T-helper 17 cell (primary cell): ENCODE measurements at regions not wholly inside any gene's neighbourhood (a gene's known extent, or its start where the extent isn't known, plus 50 kb on each side); places are given as distances from the start of the nearest gene placed in this dataset.

Experiments used
- ATAC-seq: fragments of 150-1000 bp; cut with Tn5 transposase; 2 replicates; pipeline ENCODE4 v1.10.0; 2021; ENCODE audit warnings: mild to moderate bottlenecking, moderate library complexity
- DNase-seq, 3 donors: peaks; one replicate each; pipeline versions ENCODE4 v3.0.0 to v3.0.0-alpha.2; 2020 to 2021
- H3K9me3 ChIP-seq: one replicate; pipeline ENCODE4 v1.7.0; 2013; ENCODE audit warnings: low read length, mild to moderate bottlenecking; ENCODE audit not compliant: control insufficient read depth, poor library complexity, severe bottlenecking
- H3K27ac Mint-ChIP-seq: one replicate; pipeline ENCODE4 v1.8.0; 2022; ENCODE audit warnings: mild to moderate bottlenecking, moderate library complexity, mixed read lengths
- H3K27me3 Mint-ChIP-seq: one replicate; pipeline ENCODE4 v1.8.0; 2022; ENCODE audit warnings: mixed read lengths
- H3K36me3 Mint-ChIP-seq: one replicate; pipeline ENCODE4 v1.8.0; 2022; ENCODE audit warnings: low read depth, mixed read lengths
- H3K4me1 Mint-ChIP-seq: one replicate; pipeline ENCODE4 v1.8.0; 2022; ENCODE audit warnings: mild to moderate bottlenecking, mixed read lengths
- H3K4me3 Mint-ChIP-seq: one replicate; pipeline ENCODE4 v1.8.0; 2022; ENCODE audit warnings: mild to moderate bottlenecking, moderate library complexity, mixed read lengths

DNA sequence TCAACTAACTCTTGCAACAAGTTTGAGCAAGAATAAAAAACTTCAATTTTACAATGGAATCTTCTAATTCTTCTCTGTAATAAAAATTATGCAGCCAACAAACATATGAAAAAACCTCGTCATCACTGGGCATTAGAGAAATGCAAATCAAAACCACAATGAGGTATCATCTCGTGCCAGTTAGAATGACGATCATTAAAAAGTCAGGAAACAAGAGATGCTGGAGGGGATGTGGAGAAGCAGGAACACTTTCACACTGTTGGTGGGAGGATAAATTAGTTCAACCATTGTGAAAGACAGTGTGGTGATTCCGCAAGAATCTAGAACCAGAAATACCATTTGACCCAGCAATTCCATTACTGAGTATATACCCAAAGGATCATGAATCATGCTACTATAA lies 327.5 kb upstream of the LYPLAL1 start:
- Mint-ChIP-seq H3K27ac (no peak overlapping the region), H3K27me3 (no peaks in the 10 kb centered on the region), H3K36me3 (no peaks in the 10 kb centered on the region), H3K4me3 (no peak overlapping the region), H3K4me1 (no peaks in the 10 kb centered on the region)
- ATAC-seq (no peak), DNase-seq (no peak)
- no peaks in the 10 kb centered on the region for H3K9me3 ChIP-seq

GRCh38 chr1:218847089-218847768 lies 326.4 kb upstream of the LYPLAL1 start:
- no peaks in the 10 kb centered on the region for H3K4me1 Mint-ChIP-seq
- no peak overlapping the region for H3K4me3 Mint-ChIP-seq
- H3K27ac Mint-ChIP-seq, result no peak overlapping the region
- H3K36me3 Mint-ChIP-seq, result no peaks in the 10 kb centered on the region
- H3K27me3 Mint-ChIP-seq, result no peaks in the 10 kb centered on the region
- no peak for ATAC-seq
- DNase-seq, result no peak
- H3K9me3 ChIP-seq, result no peaks in the 10 kb centered on the region

GRCh38 chr1:218848009-218848408 lies 325.7 kb upstream of the LYPLAL1 start:
- no peaks in the 10 kb centered on the region for H3K4me1 Mint-ChIP-seq
- no peak overlapping the region for H3K4me3 Mint-ChIP-seq
- no peaks in the 10 kb centered on the region for H3K36me3 Mint-ChIP-seq
- H3K27ac Mint-ChIP-seq, result no peak overlapping the region
- no peaks in the 10 kb centered on the region for H3K9me3 ChIP-seq
- ATAC-seq, result no peak
- no peak for DNase-seq
- no peaks in the 10 kb centered on the region for H3K27me3 Mint-ChIP-seq

- H3K36me3 Mint-ChIP-seq, result no peaks in the 10 kb centered on the region
- H3K27me3 Mint-ChIP-seq, result no peaks in the 10 kb centered on the region
- H3K27ac Mint-ChIP-seq, result no peak overlapping the region
- DNase-seq (no peak), ATAC-seq (no peak)
- no peak overlapping the region for H3K4me3 Mint-ChIP-seq
- H3K4me1 Mint-ChIP-seq, result no peaks in the 10 kb centered on the region
- no peaks in the 10 kb centered on the region for H3K9me3 ChIP-seq
Measured at GRCh38 chr1:218850367-218850766, 323.3 kb upstream of the LYPLAL1 start.

DNA sequence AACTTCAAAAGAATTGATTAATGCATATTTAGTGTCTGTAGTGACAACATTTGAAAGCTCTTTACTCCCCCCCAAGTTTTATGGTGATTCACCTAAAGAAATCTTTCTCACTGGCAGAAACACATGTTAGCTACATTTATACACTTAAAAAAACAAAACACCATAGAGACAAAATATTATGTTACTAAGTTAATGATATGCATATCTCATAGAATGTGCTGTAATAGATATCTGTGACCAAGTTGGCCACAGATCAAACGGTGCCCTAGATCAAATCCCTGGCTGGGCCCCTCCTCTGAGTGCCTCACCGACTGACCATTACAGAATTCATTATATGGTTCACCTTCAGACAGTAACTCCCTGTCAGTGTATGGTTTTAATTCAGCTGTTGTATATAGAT lies 322.1 kb upstream of the LYPLAL1 start:
- DNase-seq (no peak), ATAC-seq (no peak)
- Mint-ChIP-seq H3K27me3 (no peaks in the 10 kb centered on the region), H3K4me1 (no peaks in the 10 kb centered on the region), H3K4me3 (no peak overlapping the region), H3K27ac (no peak overlapping the region), H3K36me3 (no peaks in the 10 kb centered on the region)
- no peaks in the 10 kb centered on the region for H3K9me3 ChIP-seq

- H3K4me1 Mint-ChIP-seq, result no peaks in the 10 kb centered on the region
- H3K27me3 Mint-ChIP-seq, result no peaks in the 10 kb centered on the region
- no peak overlapping the region for H3K27ac Mint-ChIP-seq
- no peak overlapping the region for H3K4me3 Mint-ChIP-seq
- ATAC-seq, result no peak
- H3K9me3 ChIP-seq, result no peaks in the 10 kb centered on the region
- H3K36me3 Mint-ChIP-seq, result no peaks in the 10 kb centered on the region
- no peak for DNase-seq
Measured at GRCh38 chr1:218852527-218852926, 321.2 kb upstream of the LYPLAL1 start.

- DNase-seq (no peak), ATAC-seq (no peak)
- H3K36me3 Mint-ChIP-seq, result no peaks in the 10 kb centered on the region
- no peaks in the 10 kb centered on the region for H3K4me1 Mint-ChIP-seq
- H3K9me3 ChIP-seq, result no peaks in the 10 kb centered on the region
- H3K27me3 Mint-ChIP-seq, result no peaks in the 10 kb centered on the region
- no peak overlapping the region for H3K27ac Mint-ChIP-seq
- H3K4me3 Mint-ChIP-seq, result no peak overlapping the region
Measured at GRCh38 chr1:218863987-218864386, 309.7 kb upstream of the LYPLAL1 start.

DNA sequence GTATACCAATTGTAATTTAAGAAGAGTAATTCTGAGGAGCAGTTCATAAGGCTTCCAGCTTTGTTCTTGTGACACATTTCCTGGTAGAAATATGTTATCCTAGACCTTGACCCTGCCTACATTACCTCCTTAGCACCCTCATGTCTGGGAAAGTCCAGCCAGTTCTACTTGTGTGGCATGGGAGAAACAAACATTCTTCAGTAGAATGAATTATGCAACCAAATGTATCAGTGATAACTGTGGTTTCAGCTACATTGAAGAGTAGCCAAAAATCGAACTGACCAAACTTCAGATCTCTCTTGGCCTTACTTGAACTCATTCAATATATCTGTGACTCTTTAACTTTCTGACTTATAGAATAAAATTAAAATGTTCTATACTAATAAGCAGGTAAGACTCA lies 308.1 kb upstream of the LYPLAL1 start:
- H3K27ac Mint-ChIP-seq, result no peak overlapping the region
- no peak for DNase-seq

GRCh38 chr1:218866507-218866906 lies 307.2 kb upstream of the LYPLAL1 start:
- no peaks in the 10 kb centered on the region for H3K9me3 ChIP-seq
- Mint-ChIP-seq H3K27me3 (no peaks in the 10 kb centered on the region), H3K4me1 (no peaks in the 10 kb centered on the region), H3K36me3 (no peaks in the 10 kb centered on the region), H3K4me3 (no peak overlapping the region), H3K27ac (no peak overlapping the region)
- ATAC-seq (no peak), DNase-seq (no peak)

More for the DNA sequence above, 308.1 kb upstream of the LYPLAL1 start:
- Mint-ChIP-seq H3K4me1 (no peaks in the 10 kb centered on the region), H3K36me3 (no peaks in the 10 kb centered on the region), H3K4me3 (no peak overlapping the region), H3K27me3 (no peaks in the 10 kb centered on the region)
- no peaks in the 10 kb centered on the region for H3K9me3 ChIP-seq
- no peak for ATAC-seq

- H3K27ac Mint-ChIP-seq, result no peak overlapping the region
- H3K36me3 Mint-ChIP-seq, result no peaks in the 10 kb centered on the region
- no peaks in the 10 kb centered on the region for H3K4me1 Mint-ChIP-seq
- H3K4me3 Mint-ChIP-seq, result no peak overlapping the region
- H3K9me3 ChIP-seq, result no peaks in the 10 kb centered on the region
- ATAC-seq, result no peak
- DNase-seq, result no peak
- H3K27me3 Mint-ChIP-seq, result no peaks in the 10 kb centered on the region
Measured at GRCh38 chr1:218867066-218867465, 306.6 kb upstream of the LYPLAL1 start.

GRCh38 chr1:218867941-218868626 lies 305.6 kb upstream of the LYPLAL1 start:
- no peaks in the 10 kb centered on the region for H3K9me3 ChIP-seq
- ATAC-seq (no peak), DNase-seq (no peak)
- Mint-ChIP-seq H3K4me3 (no peak overlapping the region), H3K27ac (no peak overlapping the region), H3K36me3 (no peaks in the 10 kb centered on the region), H3K27me3 (no peaks in the 10 kb centered on the region), H3K4me1 (no peaks in the 10 kb centered on the region)

GRCh38 chr1:218869276-218869675 lies 304.4 kb upstream of the LYPLAL1 start:
- no peak for DNase-seq
- Mint-ChIP-seq H3K4me3 (no peak overlapping the region), H3K4me1 (no peaks in the 10 kb centered on the region), H3K27me3 (no peaks in the 10 kb centered on the region), H3K27ac (no peak overlapping the region), H3K36me3 (no peaks in the 10 kb centered on the region)
- no peaks in the 10 kb centered on the region for H3K9me3 ChIP-seq
- no peak for ATAC-seq

DNA sequence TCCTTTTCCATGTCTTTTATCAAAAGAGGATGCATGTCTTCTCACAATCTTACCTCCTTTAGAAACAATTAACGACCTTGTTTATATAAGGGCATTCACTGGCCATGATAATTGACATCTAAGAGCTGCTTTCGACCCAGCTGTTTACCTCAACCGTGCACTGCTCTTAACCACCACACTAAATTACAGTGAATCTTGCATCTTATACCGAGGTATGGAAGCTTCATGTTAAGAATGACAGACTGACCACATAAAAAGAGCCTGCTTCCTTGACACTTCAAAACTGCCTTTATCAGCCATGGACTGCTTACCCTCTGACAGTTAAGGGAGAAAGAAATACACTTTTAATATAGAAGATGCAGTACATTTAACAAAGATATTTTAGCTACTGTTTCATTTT lies 301.7 kb upstream of the LYPLAL1 start:
- H3K9me3 ChIP-seq, result no peaks in the 10 kb centered on the region
- DNase-seq, result no peak
- Mint-ChIP-seq H3K4me1 (no peaks in the 10 kb centered on the region), H3K36me3 (no peaks in the 10 kb centered on the region), H3K27ac (no peak overlapping the region), H3K4me3 (no peak overlapping the region), H3K27me3 (no peaks in the 10 kb centered on the region)
- ATAC-seq, result no peak

GRCh38 chr1:218872928-218873327 lies 300.8 kb upstream of the LYPLAL1 start:
- Mint-ChIP-seq H3K4me1 (no peaks in the 10 kb centered on the region), H3K27ac (no peak overlapping the region)
- ATAC-seq, result no peak

More at GRCh38 chr1:218872928-218873327, 300.8 kb upstream of the LYPLAL1 start:
- H3K9me3 ChIP-seq, result no peaks in the 10 kb centered on the region
- H3K27me3 Mint-ChIP-seq, result no peaks in the 10 kb centered on the region
- H3K4me3 Mint-ChIP-seq, result no peak overlapping the region
- no peak for DNase-seq
- no peaks in the 10 kb centered on the region for H3K36me3 Mint-ChIP-seq
